BJ (cell line): ENCODE measurements at regions not wholly inside any gene's neighbourhood (a gene's known extent, or its start where the extent isn't known, plus 50 kb on each side); places are given as distances from the start of the nearest gene placed in this dataset.

ENCODE experiments used
- CTCF ChIA-PET: fragments of 350-600 bp; formaldehyde crosslinking; extraction: SDS; loops from one replicate; lab custom pipeline; 2021; ENCODE audit warnings: antibody characterized with exemption, inconsistent platforms; lab: Yijun Ruan, JAX
- POLR2A ChIA-PET: fragments of 300-600 bp; sonication (Branson Sonifier 250); formaldehyde crosslinking; extraction: SDS; loops from one replicate; lab custom pipeline; 2021; ENCODE audit warnings: antibody characterized with exemption; lab: Charles Lee
- DNase-seq: peaks from one replicate; pipeline ENCODE4 v3.0.0-alpha.2; 2011; ENCODE audit warnings: low read depth
- H3K27me3 ChIP-seq: 2 replicates; pipeline ENCODE4 v1.6.0; 2011; ENCODE audit warnings: low read length; ENCODE audit not compliant: control insufficient read depth, insufficient read depth
- H3K36me3 ChIP-seq: 2 replicates; pipeline ENCODE4 v1.5.1; 2011; ENCODE audit warnings: low read length; ENCODE audit not compliant: control insufficient read depth, insufficient read depth
- H3K4me3 ChIP-seq: 2 replicates; pipeline ENCODE4 v1.5.1; 2011; ENCODE audit warnings: low read depth, mild to moderate bottlenecking, control low read depth, low read length
- TF ChIP-seq, protein P1 (sequence below): IDR thresholded peaks from 2 replicates; pipeline ENCODE4 v1.5.1; 2011; ENCODE audit warnings: low read depth, mild to moderate bottlenecking, control low read depth, inconsistent platforms, low read length, moderate library complexity; ENCODE audit not compliant: insufficient read depth

DNA sequence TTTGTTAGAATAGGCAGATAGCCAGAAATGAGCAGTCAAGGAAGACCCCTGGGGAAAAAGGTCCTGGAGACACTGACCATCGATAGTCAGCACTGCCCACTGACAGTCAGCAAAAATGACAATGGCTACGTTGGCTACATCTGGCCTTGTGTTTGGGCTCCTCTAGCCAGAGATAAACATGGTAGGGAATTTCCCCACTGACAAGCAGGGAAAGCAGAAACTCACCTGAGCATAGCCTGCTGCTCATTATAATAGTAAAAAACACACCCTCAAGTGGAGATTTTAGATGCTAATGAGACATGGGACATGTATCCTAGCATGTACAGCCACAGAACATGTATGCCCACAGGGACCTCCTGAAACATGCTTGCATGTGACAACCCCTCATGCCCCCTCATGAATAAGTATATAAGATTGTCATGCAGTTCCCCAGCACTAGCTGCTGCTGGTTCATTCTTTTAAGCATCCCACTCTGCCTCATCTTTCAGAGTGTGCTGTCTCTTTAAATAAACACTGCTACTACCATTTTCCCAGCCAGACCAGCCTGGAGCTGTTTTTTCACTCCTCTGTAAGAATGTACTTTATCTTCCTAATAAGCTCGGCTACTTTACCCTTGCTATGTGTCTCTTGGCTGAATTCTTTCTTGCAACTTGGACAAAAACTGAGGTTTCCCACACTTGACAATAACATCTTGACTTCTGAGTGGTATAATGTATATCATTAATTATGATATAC is 550.1 kb upstream of the CDH8 start:
- H3K4me3 ChIP-seq, result no peak overlapping the region
- H3K27me3 ChIP-seq, result no peaks in the 10 kb centered on the region
- POLR2A ChIA-PET, result no interaction called here
- TF ChIP-seq, protein P1, sequence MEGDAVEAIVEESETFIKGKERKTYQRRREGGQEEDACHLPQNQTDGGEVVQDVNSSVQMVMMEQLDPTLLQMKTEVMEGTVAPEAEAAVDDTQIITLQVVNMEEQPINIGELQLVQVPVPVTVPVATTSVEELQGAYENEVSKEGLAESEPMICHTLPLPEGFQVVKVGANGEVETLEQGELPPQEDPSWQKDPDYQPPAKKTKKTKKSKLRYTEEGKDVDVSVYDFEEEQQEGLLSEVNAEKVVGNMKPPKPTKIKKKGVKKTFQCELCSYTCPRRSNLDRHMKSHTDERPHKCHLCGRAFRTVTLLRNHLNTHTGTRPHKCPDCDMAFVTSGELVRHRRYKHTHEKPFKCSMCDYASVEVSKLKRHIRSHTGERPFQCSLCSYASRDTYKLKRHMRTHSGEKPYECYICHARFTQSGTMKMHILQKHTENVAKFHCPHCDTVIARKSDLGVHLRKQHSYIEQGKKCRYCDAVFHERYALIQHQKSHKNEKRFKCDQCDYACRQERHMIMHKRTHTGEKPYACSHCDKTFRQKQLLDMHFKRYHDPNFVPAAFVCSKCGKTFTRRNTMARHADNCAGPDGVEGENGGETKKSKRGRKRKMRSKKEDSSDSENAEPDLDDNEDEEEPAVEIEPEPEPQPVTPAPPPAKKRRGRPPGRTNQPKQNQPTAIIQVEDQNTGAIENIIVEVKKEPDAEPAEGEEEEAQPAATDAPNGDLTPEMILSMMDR, result no peak
- CTCF ChIA-PET, result no interaction called here
- no peak for DNase-seq
- H3K36me3 ChIP-seq, result no peaks in the 10 kb centered on the region

DNA sequence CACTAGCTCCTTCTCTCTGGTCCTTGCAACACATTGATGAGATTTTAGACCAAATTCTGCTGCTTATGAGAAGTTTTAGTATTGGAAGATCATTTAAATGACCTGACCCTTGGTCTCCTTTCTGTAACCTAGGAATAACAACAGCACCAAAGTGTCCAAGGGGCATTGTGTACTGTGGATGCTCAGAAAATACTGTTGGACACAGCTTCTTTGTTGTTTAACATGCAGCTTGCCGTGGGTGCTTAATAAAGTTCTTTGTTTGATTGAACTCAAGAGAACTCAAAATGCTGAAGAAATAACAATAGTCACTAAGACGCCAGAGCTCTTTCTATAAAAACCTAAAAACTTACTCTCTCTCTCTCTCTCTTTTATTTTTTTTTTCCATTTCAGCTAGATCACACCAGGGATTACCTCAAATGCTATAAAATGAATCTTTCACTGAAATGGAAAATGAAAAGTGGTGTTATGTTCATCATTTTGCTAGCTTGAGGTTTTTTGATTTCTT is 548.9 kb upstream of the CDH8 start:
- H3K4me3 ChIP-seq, result no peak overlapping the region

DNA sequence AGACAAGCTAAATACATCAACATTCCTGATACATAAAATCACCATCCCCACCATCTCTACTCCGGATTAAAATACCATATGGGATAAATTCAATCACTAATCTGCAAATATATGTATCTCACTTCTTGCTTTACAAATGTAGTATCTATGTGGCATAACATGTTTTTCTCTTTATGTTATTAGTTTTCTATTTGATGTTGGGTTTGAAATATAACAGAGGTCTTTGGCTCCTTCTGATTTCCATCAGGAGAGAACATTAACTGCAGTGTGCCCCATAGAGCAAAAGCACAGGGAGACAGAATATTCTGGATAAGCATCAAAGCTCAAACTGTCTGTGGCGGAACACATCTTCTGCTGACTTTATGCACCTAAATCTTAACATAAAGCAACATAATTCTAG is 547.2 kb upstream of the CDH8 start:
- no peaks in the 10 kb centered on the region for H3K36me3 ChIP-seq
- TF ChIP-seq, protein P1, result no peak
- no peak overlapping the region for H3K4me3 ChIP-seq
- CTCF ChIA-PET, result no interaction called here
- DNase-seq, result no peak
- H3K27me3 ChIP-seq, result no peaks in the 10 kb centered on the region
- POLR2A ChIA-PET, result no interaction called here

More for the DNA sequence above, 548.9 kb upstream of the CDH8 start:
- DNase-seq, result no peak
- Histone ChIP-seq H3K27me3 (no peaks in the 10 kb centered on the region), H3K36me3 (no peaks in the 10 kb centered on the region)
- ChIA-PET CTCF (no interaction called here), POLR2A (no interaction called here)
- TF ChIP-seq, protein P1, result no peak

GRCh38 chr16:62573466-62573865 is 537.2 kb upstream of the CDH8 start:
- CTCF ChIA-PET, result interaction anchor here (0.7 kb wide), 1 partner anchor 9 kb away, joined by 3 read pairs; no protein-coding TSS in a partner anchor
- TF ChIP-seq, protein P1, result no peak
- Histone ChIP-seq H3K36me3 (no peaks in the 10 kb centered on the region), H3K27me3 (no peaks in the 10 kb centered on the region), H3K4me3 (no peak overlapping the region)
- no peak for DNase-seq
- POLR2A ChIA-PET, result no interaction called here

- TF ChIP-seq, protein P1, result no peak
- DNase-seq, result no peak
- POLR2A ChIA-PET, result no interaction called here
- Histone ChIP-seq H3K36me3 (no peaks in the 10 kb centered on the region), H3K27me3 (no peaks in the 10 kb centered on the region), H3K4me3 (no peak overlapping the region)
- CTCF ChIA-PET, result no interaction called here
Measured at GRCh38 chr16:62568926-62569325, 532.7 kb upstream of the CDH8 start.
